CD4-positive, alpha-beta T cell treated with Interleukin-4 for 4 hours (primary cell): ENCODE measurements at regions not wholly inside any gene's neighbourhood (a gene's known extent, or its start where the extent isn't known, plus 50 kb on each side); places are given as distances from the start of the nearest gene placed in this dataset.

Experiments
- DNase-seq: peaks from one replicate; pipeline ENCODE4 v3.0.0-alpha.2; 2020

- DNase-seq: no peak
Observed at GRCh38 chr1:82453511-82454185, 652.9 kb downstream of the ADGRL2 start.

GRCh38 chr1:82452096-82452495, 651.4 kb downstream of the ADGRL2 start:
- no peak for DNase-seq

GRCh38 chr1:82451191-82451590, 650.5 kb downstream of the ADGRL2 start:
- no peak for DNase-seq

- no peak for DNase-seq
Observed at GRCh38 chr1:82449506-82450057, 648.8 kb downstream of the ADGRL2 start.

- no peak for DNase-seq
Observed at GRCh38 chr1:82446955-82447354, 646.2 kb downstream of the ADGRL2 start.

GRCh38 chr1:82446236-82446635, 645.5 kb downstream of the ADGRL2 start:
- no peak for DNase-seq

- no peak for DNase-seq
Observed at GRCh38 chr1:82445827-82446226, 645.1 kb downstream of the ADGRL2 start.

GRCh38 chr1:82445132-82445531, 644.4 kb downstream of the ADGRL2 start:
- DNase-seq: no peak

GRCh38 chr1:82441402-82441801, 640.7 kb downstream of the ADGRL2 start:
- no peak for DNase-seq

- DNase-seq: no peak
Observed at GRCh38 chr1:82423174-82423815, 622.6 kb downstream of the ADGRL2 start.

- no peak for DNase-seq
Observed at GRCh38 chr1:82421782-82422181, 621.0 kb downstream of the ADGRL2 start.

GRCh38 chr1:82420584-82420983, 619.9 kb downstream of the ADGRL2 start:
- no peak for DNase-seq

- no peak for DNase-seq
Observed at GRCh38 chr1:82411605-82412004, 610.9 kb downstream of the ADGRL2 start.

- no peak for DNase-seq
Observed at GRCh38 chr1:82405333-82405732, 604.6 kb downstream of the ADGRL2 start.

- DNase-seq: no peak
Observed at GRCh38 chr1:82401116-82401515, 600.4 kb downstream of the ADGRL2 start.

GRCh38 chr1:82400521-82400920, 599.8 kb downstream of the ADGRL2 start:
- no peak for DNase-seq

- no peak for DNase-seq
Observed at GRCh38 chr1:82399093-82399492, 598.4 kb downstream of the ADGRL2 start.

GRCh38 chr1:82398357-82398756, 597.6 kb downstream of the ADGRL2 start:
- DNase-seq: no peak

GRCh38 chr1:82395440-82395839, 594.7 kb downstream of the ADGRL2 start:
- DNase-seq: no peak

GRCh38 chr1:82392946-82393345, 592.2 kb downstream of the ADGRL2 start:
- DNase-seq: no peak

GRCh38 chr1:82392513-82392912, 591.8 kb downstream of the ADGRL2 start:
- DNase-seq: no peak

GRCh38 chr1:82391712-82392111, 591.0 kb downstream of the ADGRL2 start:
- DNase-seq: no peak

- DNase-seq: no peak
Observed at GRCh38 chr1:82390627-82391026, 589.9 kb downstream of the ADGRL2 start.

GRCh38 chr1:82388679-82389078, 587.9 kb downstream of the ADGRL2 start:
- DNase-seq: no peak

- no peak for DNase-seq
Observed at GRCh38 chr1:82387012-82387366, 586.3 kb downstream of the ADGRL2 start.
